Skeletal muscle satellite cell (primary cell): ENCODE measurements at regions not wholly inside any gene's neighbourhood (a gene's known extent, or its start where the extent isn't known, plus 50 kb on each side); places are given as distances from the start of the nearest gene placed in this dataset.
"Not testable (repeated sequence)": the region's sequence is repeated elsewhere in the genome, so short reads cannot be mapped to it uniquely, and the experiment has no call there.

Source experiments
- H3K27me3 ChIP-seq: 2 replicates; pipeline ENCODE4 v1.7.0; 2013; ENCODE audit warnings: low read length; ENCODE audit not compliant: control insufficient read depth, insufficient read depth
- H3K36me3 ChIP-seq: 2 replicates; pipeline ENCODE4 v1.7.0; 2013; ENCODE audit warnings: mild to moderate bottlenecking, control low read depth, low read length; ENCODE audit not compliant: insufficient read depth
- H3K4me1 ChIP-seq: 2 replicates; pipeline ENCODE4 v1.7.0; 2013; ENCODE audit warnings: low read length; ENCODE audit not compliant: control insufficient read depth, insufficient read depth
- H3K4me2 ChIP-seq: 2 replicates; pipeline ENCODE4 v1.7.0; 2013; ENCODE audit warnings: mild to moderate bottlenecking, low read length
- H3K4me3 ChIP-seq: 2 replicates; pipeline ENCODE4 v1.7.0; 2013; ENCODE audit warnings: low read length
- H3K9ac ChIP-seq: 2 replicates; pipeline ENCODE4 v1.7.0; 2013; ENCODE audit warnings: mild to moderate bottlenecking, low read depth, low read length, moderate library complexity
- H3K9me3 ChIP-seq: replicated peaks from 2 replicates; pipeline ENCODE4 v1.7.0; 2013; ENCODE audit warnings: mild to moderate bottlenecking, control low read depth, low read length

GRCh38 chr1:70720109-70720508, 309.0 kb downstream of the CTH start:
- H3K9me3 ChIP-seq: no peaks in the 10 kb centered on the region
- no peak overlapping the region for H3K4me2 ChIP-seq
- H3K4me3 ChIP-seq: no peak overlapping the region
- H3K4me1 ChIP-seq: no peaks in the 10 kb centered on the region
- H3K9ac ChIP-seq: no peak overlapping the region
- no peaks in the 10 kb centered on the region for H3K27me3 ChIP-seq
- no peaks in the 10 kb centered on the region for H3K36me3 ChIP-seq

- no peaks in the 10 kb centered on the region for H3K9me3 ChIP-seq
- no peaks in the 10 kb centered on the region for H3K27me3 ChIP-seq
- no peak overlapping the region for H3K9ac ChIP-seq
- H3K4me2 ChIP-seq: no peak overlapping the region
- H3K4me1 ChIP-seq: no peaks in the 10 kb centered on the region
- H3K36me3 ChIP-seq: no peaks in the 10 kb centered on the region
- H3K4me3 ChIP-seq: no peak overlapping the region
Observed at GRCh38 chr1:70720521-70720920, 309.5 kb downstream of the CTH start.

GRCh38 chr1:70727886-70728489, 316.9 kb downstream of the CTH start:
- Histone ChIP-seq H3K4me3 (no peak overlapping the region), H3K4me1 (no peaks in the 10 kb centered on the region), H3K27me3 (no peaks in the 10 kb centered on the region), H3K4me2 (no peak overlapping the region), H3K9me3 (no peaks in the 10 kb centered on the region), H3K36me3 (no peaks in the 10 kb centered on the region), H3K9ac (no peak overlapping the region)

GRCh38 chr1:70736518-70736917, 311.1 kb downstream of the PTGER3 start:
- not testable (repeated sequence) for H3K9me3 ChIP-seq, H3K4me1 ChIP-seq, H3K4me2 ChIP-seq, H3K27me3 ChIP-seq, H3K4me3 ChIP-seq, H3K9ac ChIP-seq, H3K36me3 ChIP-seq

GRCh38 chr1:70737125-70737524, 310.5 kb downstream of the PTGER3 start:
- Histone ChIP-seq H3K4me3 (no peak overlapping the region), H3K27me3 (no peaks in the 10 kb centered on the region), H3K4me1 (no peaks in the 10 kb centered on the region), H3K9ac (no peak overlapping the region), H3K4me2 (no peak overlapping the region), H3K36me3 (no peaks in the 10 kb centered on the region), H3K9me3 (no peaks in the 10 kb centered on the region)

GRCh38 chr1:70738624-70739023, 309.0 kb downstream of the PTGER3 start:
- H3K36me3 ChIP-seq: no peaks in the 10 kb centered on the region

GRCh38 chr1:70745199-70745598, 302.4 kb downstream of the PTGER3 start:
- no peaks in the 10 kb centered on the region for H3K36me3 ChIP-seq
- no peaks in the 10 kb centered on the region for H3K27me3 ChIP-seq
- no peaks in the 10 kb centered on the region for H3K9me3 ChIP-seq
- H3K4me1 ChIP-seq: no peaks in the 10 kb centered on the region
- H3K4me2 ChIP-seq: no peak overlapping the region
- H3K4me3 ChIP-seq: no peak overlapping the region
- H3K9ac ChIP-seq: no peak overlapping the region

More at GRCh38 chr1:70738624-70739023, 309.0 kb downstream of the PTGER3 start:
- Histone ChIP-seq H3K4me1 (no peaks in the 10 kb centered on the region), H3K4me3 (no peak overlapping the region), H3K9me3 (no peaks in the 10 kb centered on the region), H3K4me2 (no peak overlapping the region), H3K9ac (no peak overlapping the region), H3K27me3 (no peaks in the 10 kb centered on the region)

GRCh38 chr1:70746062-70746461, 301.6 kb downstream of the PTGER3 start:
- not testable (repeated sequence) for H3K4me3 ChIP-seq, H3K4me1 ChIP-seq, H3K9ac ChIP-seq, H3K4me2 ChIP-seq, H3K36me3 ChIP-seq, H3K27me3 ChIP-seq, H3K9me3 ChIP-seq

- not testable (repeated sequence) for H3K4me1 ChIP-seq, H3K4me3 ChIP-seq, H3K9ac ChIP-seq, H3K4me2 ChIP-seq, H3K36me3 ChIP-seq, H3K9me3 ChIP-seq, H3K27me3 ChIP-seq
Observed at GRCh38 chr1:70747123-70747522, 300.5 kb downstream of the PTGER3 start.

- not testable (repeated sequence) for H3K4me1 ChIP-seq, H3K27me3 ChIP-seq, H3K9ac ChIP-seq, H3K4me2 ChIP-seq, H3K4me3 ChIP-seq, H3K9me3 ChIP-seq, H3K36me3 ChIP-seq
Observed at GRCh38 chr1:70751676-70752287, 295.8 kb downstream of the PTGER3 start.

GRCh38 chr1:70754701-70755100, 292.9 kb downstream of the PTGER3 start:
- no peaks in the 10 kb centered on the region for H3K4me1 ChIP-seq

GRCh38 chr1:70760154-70760553, 287.5 kb downstream of the PTGER3 start:
- Histone ChIP-seq H3K4me3 (no peak overlapping the region), H3K4me2 (no peak overlapping the region), H3K4me1 (no peaks in the 10 kb centered on the region), H3K27me3 (no peaks in the 10 kb centered on the region), H3K36me3 (no peaks in the 10 kb centered on the region), H3K9ac (no peak overlapping the region), H3K9me3 (no peaks in the 10 kb centered on the region)

More at GRCh38 chr1:70754701-70755100, 292.9 kb downstream of the PTGER3 start:
- Histone ChIP-seq H3K9ac (no peak overlapping the region), H3K9me3 (no peaks in the 10 kb centered on the region), H3K27me3 (no peaks in the 10 kb centered on the region), H3K4me3 (no peak overlapping the region), H3K36me3 (no peaks in the 10 kb centered on the region), H3K4me2 (no peak overlapping the region)
